Mesenchymal stem cell (in vitro differentiated cells and primary cell): ENCODE measurements at regions not wholly inside any gene's neighbourhood (a gene's known extent, or its start where the extent isn't known, plus 50 kb on each side); places are given as distances from the start of the nearest gene placed in this dataset.

Experiments used
- DNase-seq: peaks from one replicate; pipeline ENCODE4 v3.0.0-alpha.2; 2013
- H2AFZ ChIP-seq: one replicate; pipeline ENCODE4 v1.6.1; 2013; ENCODE audit warnings: low read depth, mild to moderate bottlenecking, control low read depth, inconsistent platforms, low read length, moderate library complexity
- H2AK5ac ChIP-seq: 2 replicates; pipeline ENCODE4 v1.6.1; 2013; ENCODE audit warnings: low read length, moderate library complexity, mild to moderate bottlenecking, inconsistent platforms; ENCODE audit not compliant: severe bottlenecking
- H2BK120ac ChIP-seq: one replicate; pipeline ENCODE4 v1.6.1; 2013; ENCODE audit warnings: low read depth, mild to moderate bottlenecking, inconsistent platforms, low read length, moderate library complexity
- H2BK12ac ChIP-seq, 2 experiments: one replicate each; pipeline ENCODE4 v1.6.1; 2013; ENCODE audit warnings: inconsistent platforms in 2 of 2, low read length in 2 of 2, mild to moderate bottlenecking in 2 of 2, moderate library complexity in 2 of 2, control low read depth in 1 of 2
- H2BK15ac ChIP-seq: one replicate; pipeline ENCODE4 v1.6.1; 2013; ENCODE audit warnings: mild to moderate bottlenecking, low read depth, inconsistent platforms; ENCODE audit not compliant: poor library complexity, severe bottlenecking
- H2BK5ac ChIP-seq: 2 replicates; pipeline ENCODE4 v1.6.1; 2013; ENCODE audit warnings: low read depth, mild to moderate bottlenecking, low read length, control low read depth, inconsistent platforms; ENCODE audit not compliant: poor library complexity, severe bottlenecking
- H3K14ac ChIP-seq, 2 experiments: one replicate each; pipeline ENCODE4 v1.6.1; 2013; ENCODE audit warnings: inconsistent platforms in 2 of 2, low read length in 2 of 2, control low read depth in 1 of 2, mild to moderate bottlenecking in 1 of 2, moderate library complexity in 1 of 2
- H3K18ac ChIP-seq, 2 experiments: one replicate each; pipeline ENCODE4 v1.6.1; 2013; ENCODE audit warnings: inconsistent platforms in 2 of 2, low read length in 2 of 2, control low read depth in 1 of 2, low read depth in 1 of 2, mild to moderate bottlenecking in 1 of 2
- H3K23ac ChIP-seq, 2 experiments: one replicate each; pipeline ENCODE4 v1.6.1; 2013; ENCODE audit warnings: inconsistent platforms in 2 of 2, low read length in 2 of 2, mild to moderate bottlenecking in 2 of 2, moderate library complexity in 2 of 2, control low read depth in 1 of 2
- H3K27ac ChIP-seq: 2 replicates; pipeline ENCODE4 v1.5.1; 2013; ENCODE audit warnings: mild to moderate bottlenecking, moderate library complexity, low read length, control low read depth, inconsistent platforms; ENCODE audit not compliant: poor library complexity, severe bottlenecking
- H3K27me3 ChIP-seq, 2 experiments: 2 replicates each; pipeline versions ENCODE4 v1.6.1 to v1.7.0; 2013; ENCODE audit warnings: low read length in 2 of 2, mild to moderate bottlenecking in 2 of 2, moderate library complexity in 2 of 2, control low read depth in 1 of 2, inconsistent platforms in 1 of 2; ENCODE audit not compliant: control insufficient read depth in 1 of 2, insufficient read depth in 1 of 2
- H3K36me3 ChIP-seq, 2 experiments: 2 replicates each; pipeline versions ENCODE4 v1.6.1 to v1.7.0; 2013; ENCODE audit warnings: low read length in 2 of 2, control low read depth in 1 of 2, inconsistent platforms in 1 of 2, low read depth in 1 of 2, mild to moderate bottlenecking in 1 of 2; ENCODE audit not compliant: insufficient read depth in 2 of 2, control insufficient read depth in 1 of 2
- H3K4ac ChIP-seq, 2 experiments: one replicate each; pipeline ENCODE4 v1.6.1; 2013; ENCODE audit warnings: inconsistent platforms in 2 of 2, low read length in 2 of 2, mild to moderate bottlenecking in 2 of 2, moderate library complexity in 2 of 2, control low read depth in 1 of 2, low read depth in 1 of 2
- H3K4me1 ChIP-seq: 2 replicates; pipeline ENCODE4 v1.6.1; 2013; ENCODE audit warnings: low read depth, low read length, control low read depth; ENCODE audit not compliant: control insufficient read depth, insufficient read depth
- H3K4me2 ChIP-seq: 2 replicates; pipeline ENCODE4 v1.6.1; 2013; ENCODE audit warnings: low read length, mild to moderate bottlenecking, inconsistent platforms; ENCODE audit not compliant: poor library complexity, severe bottlenecking
- H3K4me3 ChIP-seq, 2 experiments: 2 replicates each; pipeline versions ENCODE4 v1.5.1 to v1.7.0; 2013; ENCODE audit warnings: low read length in 2 of 2, mild to moderate bottlenecking in 2 of 2, control low read depth in 1 of 2, low read depth in 1 of 2; ENCODE audit not compliant: insufficient read depth in 1 of 2
- H3K79me1 ChIP-seq: replicated peaks from 2 replicates; pipeline ENCODE4 v1.6.1; 2013; ENCODE audit warnings: mild to moderate bottlenecking, control low read depth, low read length, inconsistent platforms; ENCODE audit not compliant: poor library complexity, severe bottlenecking
- H3K9ac ChIP-seq: 2 replicates; pipeline ENCODE4 v1.7.0; 2013; ENCODE audit warnings: mild to moderate bottlenecking, low read length, moderate library complexity
- H3K9me3 ChIP-seq: 2 replicates; pipeline ENCODE4 v1.7.0; 2013; ENCODE audit warnings: mild to moderate bottlenecking, low read length; ENCODE audit not compliant: control insufficient read depth
- H4K8ac ChIP-seq: one replicate; pipeline ENCODE4 v1.6.1; 2013; ENCODE audit warnings: inconsistent platforms, mild to moderate bottlenecking, low read length, moderate library complexity
- H4K91ac ChIP-seq: one replicate; pipeline ENCODE4 v1.6.1; 2013; ENCODE audit warnings: mild to moderate bottlenecking, low read length, inconsistent platforms
- WGBS: methylation state at CpG from one replicate; pipeline ENCODE4 v1.1.7; 2013; ENCODE audit warnings: mixed read lengths; 5-methylcytosine and 5-hydroxymethylcytosine counted together

- H3K23ac ChIP-seq, result no peak overlapping the region
These were observed 403.3 kb downstream of the PLK2 start for GRCh38 chr5:58056546-58056945.

GRCh38 chr5:58054018-58054417 is 405.9 kb downstream of the PLK2 start:
- Histone ChIP-seq H3K9me3 (peaks cover 5% of the 10 kb centered on the region), H2BK5ac (no peak overlapping the region), H2BK15ac (no peak overlapping the region), H3K9ac (no peak overlapping the region), H2AFZ (no peak overlapping the region), H3K27me3 (no peaks in the 10 kb centered on the region), H3K79me1 (no peaks in the 10 kb centered on the region), H3K4me2 (no peak overlapping the region), H4K8ac (no peak overlapping the region), H3K23ac (no peak overlapping the region), H3K4ac (no peak overlapping the region), H2AK5ac (no peak overlapping the region), H3K36me3 (no peaks in the 10 kb centered on the region), H3K4me1 (no peaks in the 10 kb centered on the region), H3K27ac (no peak overlapping the region), H3K4me3 (no peak overlapping the region), H3K18ac (no peak overlapping the region), H2BK120ac (no peak overlapping the region), H4K91ac (no peak overlapping the region), H2BK12ac (no peak overlapping the region), H3K14ac (no peak overlapping the region)
- no peak for DNase-seq
- WGBS, result no CpG with 5 or more reads among the region's 1 CpG

More at GRCh38 chr5:58056546-58056945, 403.3 kb downstream of the PLK2 start:
- Histone ChIP-seq H2BK120ac (no peak overlapping the region), H3K27me3 (no peaks in the 10 kb centered on the region), H3K36me3 (no peaks in the 10 kb centered on the region), H3K4me1 (no peaks in the 10 kb centered on the region), H2AFZ (no peak overlapping the region), H4K91ac (no peak overlapping the region), H2AK5ac (no peak overlapping the region), H3K79me1 (no peaks in the 10 kb centered on the region), H3K14ac (no peak overlapping the region), H3K9ac (no peak overlapping the region), H3K4me2 (no peak overlapping the region), H3K18ac (no peak overlapping the region), H3K4me3 (no peak overlapping the region), H2BK15ac (no peak overlapping the region), H2BK5ac (no peak overlapping the region), H3K4ac (no peak overlapping the region), H4K8ac (no peak overlapping the region), H3K9me3 (peaks cover 5% of the 10 kb centered on the region), H3K27ac (no peak overlapping the region), H2BK12ac (no peak overlapping the region)
- 100% methylated on average over 1 of the region's 1 CpG for WGBS
- DNase-seq, result no peak

- H2BK5ac ChIP-seq, result no peak overlapping the region
- no peaks in the 10 kb centered on the region for H3K36me3 ChIP-seq
- H2BK120ac ChIP-seq, result no peak overlapping the region
- H3K4me1 ChIP-seq, result no peaks in the 10 kb centered on the region
- no peak overlapping the region for H3K4me3 ChIP-seq
- WGBS, result no CpG with 5 or more reads among the region's 3 CpGs
- no peak for DNase-seq
- H2BK15ac ChIP-seq, result no peak overlapping the region
- H3K9me3 ChIP-seq, result no peaks in the 10 kb centered on the region
- H3K9ac ChIP-seq, result no peak overlapping the region
- no peak overlapping the region for H3K4ac ChIP-seq
- H3K27ac ChIP-seq, result no peak overlapping the region
- H4K91ac ChIP-seq, result no peak overlapping the region
- H3K79me1 ChIP-seq, result no peaks in the 10 kb centered on the region
- H4K8ac ChIP-seq, result no peak overlapping the region
- H3K14ac ChIP-seq, result no peak overlapping the region
- no peak overlapping the region for H3K23ac ChIP-seq
- no peaks in the 10 kb centered on the region for H3K27me3 ChIP-seq
- no peak overlapping the region for H2AK5ac ChIP-seq
- H3K4me2 ChIP-seq, result no peak overlapping the region
- no peak overlapping the region for H2AFZ ChIP-seq
- H2BK12ac ChIP-seq, result no peak overlapping the region
- H3K18ac ChIP-seq, result no peak overlapping the region
These were observed 410.9 kb downstream of the PLK2 start for GRCh38 chr5:58048954-58049353.

GRCh38 chr5:58048185-58048925 is 411.5 kb downstream of the PLK2 start:
- no peak overlapping the region for H3K4me3 ChIP-seq
- no peak overlapping the region for H2BK5ac ChIP-seq
- no peaks in the 10 kb centered on the region for H3K79me1 ChIP-seq
- H4K8ac ChIP-seq, result no peak overlapping the region
- H3K18ac ChIP-seq, result no peak overlapping the region
- no peak overlapping the region for H2AFZ ChIP-seq
- H3K4ac ChIP-seq, result no peak overlapping the region
- no peaks in the 10 kb centered on the region for H3K4me1 ChIP-seq
- H2BK120ac ChIP-seq, result no peak overlapping the region
- H3K4me2 ChIP-seq, result no peak overlapping the region
- no peak overlapping the region for H3K14ac ChIP-seq
- H3K23ac ChIP-seq, result no peak overlapping the region
- no peak overlapping the region for H3K9ac ChIP-seq
- no peak overlapping the region for H2AK5ac ChIP-seq
- no peaks in the 10 kb centered on the region for H3K36me3 ChIP-seq
- H2BK12ac ChIP-seq, result no peak overlapping the region
- no peak overlapping the region for H4K91ac ChIP-seq
- no peaks in the 10 kb centered on the region for H3K27me3 ChIP-seq
- no peak for DNase-seq
- WGBS, result 100% methylated on average over 2 of the region's 4 CpGs
- H3K9me3 ChIP-seq, result no peaks in the 10 kb centered on the region
- H3K27ac ChIP-seq, result no peak overlapping the region
- no peak overlapping the region for H2BK15ac ChIP-seq
